ENCODE measurements at regions not wholly inside any gene's neighbourhood (a gene's known extent, or its start where the extent isn't known, plus 50 kb on each side); places are given as distances from the start of the nearest gene placed in this dataset.

DNA sequence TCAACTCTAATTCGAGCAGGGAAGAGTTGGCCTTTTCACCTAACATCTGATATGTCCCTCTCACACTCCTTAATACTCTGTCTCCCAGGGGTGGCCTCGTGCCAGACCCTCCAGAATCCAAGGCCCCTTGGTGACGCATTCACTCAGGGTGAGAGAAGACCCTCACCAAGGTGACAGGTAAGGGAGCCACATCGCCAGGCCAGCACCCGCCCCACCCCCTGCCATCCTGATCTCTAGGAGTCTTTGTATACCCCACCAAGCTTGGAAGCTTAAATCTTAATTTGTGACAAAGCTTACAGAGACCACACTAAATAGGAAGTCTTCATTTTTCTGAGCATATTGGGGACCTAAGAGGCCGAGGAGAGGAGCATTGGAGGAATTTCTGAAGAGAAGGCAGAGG, 286.1 kb downstream of the IRF8 start:
- H3K9me1 ChIP-seq (ENCODE audit: control insufficient read depth, extremely low read depth, insufficient read depth, low read length): no peaks in the 10 kb centered on the region
- H3K4me1 ChIP-seq (ENCODE audit: control insufficient read depth, extremely low read depth, insufficient read depth, low read length): no peaks in the 10 kb centered on the region
- dilution Hi-C loops (cut with MboI; ENCODE audit: extremely low pct_ligation_motif_present, low sequenced_read_pairs): no loop called here
- no peak overlapping the region for H2AFZ ChIP-seq (ENCODE audit: control insufficient read depth, low read length)
- H3K36me3 ChIP-seq (ENCODE audit: control insufficient read depth in 2 of 2, extremely low read depth in 1 of 2, insufficient read depth in 2 of 2, low read length in 2 of 2): no peaks in the 10 kb centered on the region
- H3K4me3 ChIP-seq (ENCODE audit: control insufficient read depth in 2 of 3, extremely low read depth in 1 of 3, insufficient read depth in 2 of 3, low read depth in 1 of 3, low read length in 3 of 3): no peak overlapping the region
- no peaks in the 10 kb centered on the region for H3K27me3 ChIP-seq (ENCODE audit: control insufficient read depth, extremely low read depth, insufficient read depth, low read length)
- no peak for FAIRE-seq
- H3K9me3 ChIP-seq (ENCODE audit: control insufficient read depth, low read depth, low read length): peaks cover 2% of the 10 kb centered on the region
- no peaks in the 10 kb centered on the region for H3K79me2 ChIP-seq (ENCODE audit: control insufficient read depth, insufficient read depth, low read length)
- no peak overlapping the region for H3K27ac ChIP-seq (ENCODE audit: control insufficient read depth, insufficient read depth, low read length)
- no peak overlapping the region for H3K9ac ChIP-seq (ENCODE audit: control insufficient read depth, extremely low read depth, insufficient read depth, low read length)
- no peak for TF ChIP-seq CTCF (optimal IDR thresholded peaks at IDR 0.05 in 1 of 3, IDR thresholded peaks at IDR 0.05 in 1 of 3, conservative IDR thresholded peaks at IDR 0.05 in 1 of 3; ENCODE audit: extremely low read depth in 1 of 3, insufficient read depth in 2 of 3, low read length in 3 of 3)
- TF ChIP-seq EZH2 (IDR thresholded peaks at IDR 0.05; ENCODE audit: low read length): no peak
- H4K20me1 ChIP-seq (ENCODE audit: control insufficient read depth, extremely low read depth, insufficient read depth, low read length): no peaks in the 10 kb centered on the region
- H3K4me2 ChIP-seq (ENCODE audit: control insufficient read depth, extremely low read depth, insufficient read depth, low read depth, low read length): no peak overlapping the region
- no peak for DNase-seq (ENCODE audit: low read depth, low spot score)

DNA sequence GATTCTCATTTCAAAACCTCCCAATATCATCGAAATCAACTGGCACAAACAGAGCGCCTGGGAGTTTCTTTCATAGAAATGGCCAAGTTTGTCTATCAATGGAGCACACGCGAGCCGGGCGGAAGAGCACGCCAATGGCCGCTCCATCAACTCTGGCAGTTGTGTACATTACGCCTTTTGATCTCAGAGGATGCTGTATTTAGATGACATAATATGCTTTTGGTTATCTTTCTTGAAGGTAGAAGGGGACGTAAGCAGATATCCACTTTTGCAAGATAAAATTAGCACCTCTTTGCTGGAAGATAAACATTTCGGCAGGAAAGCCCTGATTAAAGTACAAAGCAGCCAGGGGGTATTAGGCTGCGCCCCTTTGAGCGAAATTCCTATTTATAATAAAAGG, 287.4 kb downstream of the IRF8 start:
- Histone ChIP-seq H3K4me1 (ENCODE audit: control insufficient read depth, extremely low read depth, insufficient read depth, low read length) (no peaks in the 10 kb centered on the region), H3K36me3 (ENCODE audit: control insufficient read depth in 2 of 2, extremely low read depth in 1 of 2, insufficient read depth in 2 of 2, low read length in 2 of 2) (no peaks in the 10 kb centered on the region), H4K20me1 (ENCODE audit: control insufficient read depth, extremely low read depth, insufficient read depth, low read length) (no peaks in the 10 kb centered on the region), H3K27ac (ENCODE audit: control insufficient read depth, insufficient read depth, low read length) (no peak overlapping the region), H3K9ac (ENCODE audit: control insufficient read depth, extremely low read depth, insufficient read depth, low read length) (no peak overlapping the region), H3K9me1 (ENCODE audit: control insufficient read depth, extremely low read depth, insufficient read depth, low read length) (no peaks in the 10 kb centered on the region), H3K9me3 (ENCODE audit: control insufficient read depth, low read depth, low read length) (no peaks in the 10 kb centered on the region), H3K4me3 (ENCODE audit: control insufficient read depth in 2 of 3, extremely low read depth in 1 of 3, insufficient read depth in 2 of 3, low read depth in 1 of 3, low read length in 3 of 3) (no peak overlapping the region), H2AFZ (ENCODE audit: control insufficient read depth, low read length) (no peak overlapping the region), H3K4me2 (ENCODE audit: control insufficient read depth, extremely low read depth, insufficient read depth, low read depth, low read length) (no peak overlapping the region), H3K79me2 (ENCODE audit: control insufficient read depth, insufficient read depth, low read length) (no peaks in the 10 kb centered on the region), H3K27me3 (ENCODE audit: control insufficient read depth, extremely low read depth, insufficient read depth, low read length) (no peaks in the 10 kb centered on the region)
- FAIRE-seq (no peak), DNase-seq (ENCODE audit: low read depth, low spot score) (no peak)
- TF ChIP-seq EZH2 (IDR thresholded peaks at IDR 0.05; ENCODE audit: low read length) (no peak), CTCF (optimal IDR thresholded peaks at IDR 0.05 in 1 of 3, IDR thresholded peaks at IDR 0.05 in 1 of 3, conservative IDR thresholded peaks at IDR 0.05 in 1 of 3; ENCODE audit: extremely low read depth in 1 of 3, insufficient read depth in 2 of 3, low read length in 3 of 3) (no peak)
- dilution Hi-C loops (cut with MboI; ENCODE audit: extremely low pct_ligation_motif_present, low sequenced_read_pairs): no loop called here

Measured in keratinocyte (primary cell).